ENCODE measurements at regions not wholly inside any gene's neighbourhood (a gene's known extent, or its start where the extent isn't known, plus 50 kb on each side); places are given as distances from the start of the nearest gene placed in this dataset.

GRCh38 chr4:71878376-71878775 is 94.5 kb upstream of the GC start:
- TF ChIP-seq CTCF (IDR thresholded peaks at IDR 0.05): no peak
- no peak for TF ChIP-seq POLR2A (IDR thresholded peaks at IDR 0.05)
- no peak for TF ChIP-seq EP300 (IDR thresholded peaks at IDR 0.05)
